Cardiac muscle cell (in vitro differentiated cells and primary cell): ENCODE measurements at regions not wholly inside any gene's neighbourhood (a gene's known extent, or its start where the extent isn't known, plus 50 kb on each side); places are given as distances from the start of the nearest gene placed in this dataset.
"Not testable (repeated sequence)": the region's sequence is repeated elsewhere in the genome, so short reads cannot be mapped to it uniquely, and the experiment has no call there.

Source experiments
- DNase-seq, 2 donors: peaks; one replicate each; pipeline versions ENCODE4 v3.0.0 to v3.0.0-alpha.2; 2010 to 2017; ENCODE audit warnings: low read depth in 1 of 2, low spot score in 1 of 2
- H3K27ac ChIP-seq: fragments of 200-600 bp; sonication (generic); 2 replicates; pipeline ENCODE4 v1.5.1; 2016
- H3K27me3 ChIP-seq: fragments of 200-600 bp; sonication (generic); 2 replicates; pipeline ENCODE4 v1.6.0; 2016; ENCODE audit warnings: control low read depth
- H3K36me3 ChIP-seq: fragments of 200-600 bp; sonication (generic); 2 replicates; pipeline ENCODE4 v1.5.1; 2016; ENCODE audit warnings: control low read depth
- H3K4me1 ChIP-seq: fragments of 200-600 bp; sonication (generic); 2 replicates; pipeline ENCODE4 v1.8.1; 2017; ENCODE audit warnings: low read depth, mild to moderate bottlenecking, mixed run types
- H3K4me3 ChIP-seq: fragments of 200-600 bp; sonication (generic); 2 replicates; pipeline ENCODE4 v1.5.1; 2016; ENCODE audit warnings: mild to moderate bottlenecking
- H3K9me3 ChIP-seq: fragments of 200-600 bp; sonication (generic); 2 replicates; pipeline ENCODE4 v1.5.1; 2017; ENCODE audit warnings: low read depth, mild to moderate bottlenecking, control low read depth
- CTCF ChIP-seq: IDR thresholded peaks from 2 replicates; pipeline ENCODE4 v1.5.1; 2012; ENCODE audit warnings: low read depth, mild to moderate bottlenecking, low read length

GRCh38 chr10:64867501-64867962 is 1346.3 kb downstream of the REEP3 start:
- no peak for DNase-seq
- TF ChIP-seq CTCF, result no peak
- no peaks in the 10 kb centered on the region for H3K4me1 ChIP-seq
- no peaks in the 10 kb centered on the region for H3K27me3 ChIP-seq
- H3K36me3 ChIP-seq, result no peaks in the 10 kb centered on the region
- H3K27ac ChIP-seq, result no peak overlapping the region
- H3K9me3 ChIP-seq, result no peaks in the 10 kb centered on the region
- no peak overlapping the region for H3K4me3 ChIP-seq

- Histone ChIP-seq H3K9me3 (no peaks in the 10 kb centered on the region), H3K4me1 (no peaks in the 10 kb centered on the region), H3K4me3 (no peak overlapping the region), H3K27me3 (no peaks in the 10 kb centered on the region), H3K36me3 (no peaks in the 10 kb centered on the region), H3K27ac (no peak overlapping the region)
- TF ChIP-seq CTCF, result no peak
- no peak for DNase-seq
Observed at GRCh38 chr10:64873088-64873487, 1351.9 kb downstream of the REEP3 start.

- no peaks in the 10 kb centered on the region for H3K27me3 ChIP-seq
- TF ChIP-seq CTCF, result no peak
- no peak overlapping the region for H3K27ac ChIP-seq
- no peaks in the 10 kb centered on the region for H3K9me3 ChIP-seq
- DNase-seq, result no peak
- H3K4me3 ChIP-seq, result no peak overlapping the region
- H3K4me1 ChIP-seq, result no peaks in the 10 kb centered on the region
- H3K36me3 ChIP-seq, result no peaks in the 10 kb centered on the region
Observed at GRCh38 chr10:64873959-64874358, 1352.8 kb downstream of the REEP3 start.

- H3K27ac ChIP-seq, result no peak overlapping the region
- H3K4me3 ChIP-seq, result no peak overlapping the region
- H3K27me3 ChIP-seq, result no peaks in the 10 kb centered on the region
- no peak for DNase-seq
- no peaks in the 10 kb centered on the region for H3K4me1 ChIP-seq
- H3K36me3 ChIP-seq, result no peaks in the 10 kb centered on the region
- no peaks in the 10 kb centered on the region for H3K9me3 ChIP-seq
- no peak for TF ChIP-seq CTCF
Observed at GRCh38 chr10:64880546-64880945, 1359.3 kb downstream of the REEP3 start.

GRCh38 chr10:64881257-64881656 is 1360.1 kb downstream of the REEP3 start:
- no peak for TF ChIP-seq CTCF
- H3K27me3 ChIP-seq, result no peaks in the 10 kb centered on the region
- no peaks in the 10 kb centered on the region for H3K4me1 ChIP-seq
- no peaks in the 10 kb centered on the region for H3K9me3 ChIP-seq
- H3K27ac ChIP-seq, result no peak overlapping the region
- H3K36me3 ChIP-seq, result no peaks in the 10 kb centered on the region
- no peak for DNase-seq
- no peak overlapping the region for H3K4me3 ChIP-seq

GRCh38 chr10:64896582-64896981 is 1375.4 kb downstream of the REEP3 start:
- no peak overlapping the region for H3K27ac ChIP-seq
- no peak for TF ChIP-seq CTCF
- DNase-seq, result no peak
- H3K27me3 ChIP-seq, result no peaks in the 10 kb centered on the region
- H3K4me3 ChIP-seq, result no peak overlapping the region
- no peaks in the 10 kb centered on the region for H3K36me3 ChIP-seq
- no peaks in the 10 kb centered on the region for H3K4me1 ChIP-seq
- H3K9me3 ChIP-seq, result no peaks in the 10 kb centered on the region

GRCh38 chr10:64906311-64906710 is 1385.1 kb downstream of the REEP3 start:
- H3K27me3 ChIP-seq, H3K36me3 ChIP-seq, H3K4me1 ChIP-seq, DNase-seq, H3K4me3 ChIP-seq, H3K9me3 ChIP-seq, H3K27ac ChIP-seq: not testable (repeated sequence)

GRCh38 chr10:64924306-64924705 is 1403.1 kb downstream of the REEP3 start:
- not testable (repeated sequence) for H3K9me3 ChIP-seq, H3K4me3 ChIP-seq, DNase-seq, H3K36me3 ChIP-seq, H3K27ac ChIP-seq, H3K27me3 ChIP-seq, H3K4me1 ChIP-seq
